Activated CD8-positive, alpha-beta memory T cell treated with anti-CD3 and anti-CD28 coated beads, Interleukin-2, amount 50 U/mL, for 24 hours (primary cell): ENCODE measurements at regions not wholly inside any gene's neighbourhood (a gene's known extent, or its start where the extent isn't known, plus 50 kb on each side); places are given as distances from the start of the nearest gene placed in this dataset.

Experiments used
- DNase-seq: peaks from one replicate; pipeline ENCODE4 v3.0.0-alpha.2; 2020; ENCODE audit errors: extremely low read depth

DNA sequence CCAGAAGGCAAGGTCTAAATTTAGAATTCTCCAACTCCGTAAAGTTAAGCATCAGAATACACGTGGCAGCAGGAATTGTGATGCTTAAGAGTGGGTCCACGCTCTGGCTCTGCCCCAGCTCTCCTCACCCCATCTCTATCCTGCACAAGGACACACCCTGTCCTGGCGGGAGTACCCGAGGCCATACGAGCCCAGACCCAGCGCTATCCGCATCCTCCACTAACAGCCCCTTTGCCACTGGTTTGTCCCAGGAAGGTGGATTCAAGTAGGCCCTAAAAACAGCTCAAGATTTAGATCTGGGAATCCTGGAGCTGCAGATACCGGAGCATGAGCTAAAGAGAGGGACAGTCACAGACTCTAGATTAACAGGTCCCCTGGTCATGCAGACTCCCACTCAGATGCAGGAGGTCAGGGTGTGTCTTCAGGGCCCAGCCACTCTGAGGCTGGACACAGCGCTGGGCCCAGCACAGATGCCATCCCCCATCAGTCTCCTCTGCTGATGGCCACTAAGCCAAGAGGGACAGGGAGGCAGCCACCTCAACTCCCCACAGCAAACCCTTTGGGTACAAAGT is 393.3 kb downstream of the NPHP4 start:
- DNase-seq, result no peak

DNA sequence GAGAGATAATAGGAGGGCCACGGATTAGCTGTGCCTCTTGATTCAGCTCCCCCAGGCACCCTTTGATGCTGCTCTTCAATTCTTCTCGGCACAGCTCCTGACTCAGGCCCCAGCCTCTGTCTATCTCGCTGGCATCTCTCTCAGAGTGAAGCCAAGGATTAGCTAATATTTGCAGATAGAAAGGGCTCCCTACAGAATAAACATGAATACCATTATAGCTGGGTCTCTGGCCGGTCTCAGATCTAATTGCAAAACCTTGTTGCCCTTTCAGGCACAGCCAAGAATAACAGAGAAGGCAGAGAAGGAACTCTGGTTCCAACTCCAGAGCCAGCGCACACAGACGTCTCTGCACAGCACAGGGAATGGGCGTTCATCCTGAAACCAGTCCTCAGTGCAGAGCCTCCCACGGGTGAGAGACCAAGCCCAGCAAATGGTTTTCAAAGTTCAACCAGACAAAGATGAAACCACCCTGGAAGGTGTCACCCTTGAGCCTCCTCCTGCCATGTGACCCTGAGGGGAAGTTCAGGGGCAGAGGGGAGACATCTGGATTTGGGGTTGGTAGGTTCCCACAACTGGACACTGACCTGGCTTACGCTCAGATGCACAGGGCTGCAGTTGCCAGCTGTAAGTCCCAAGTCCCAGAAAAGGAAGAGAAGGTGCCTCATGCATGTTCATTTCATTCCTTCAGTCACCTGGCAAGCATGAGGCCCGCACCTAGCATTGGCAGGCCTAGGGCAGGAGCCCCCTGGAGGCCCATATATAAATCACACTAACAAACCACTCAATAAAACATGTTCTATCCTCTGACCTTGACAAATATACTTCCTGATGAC is 394.0 kb downstream of the NPHP4 start:
- no peak for DNase-seq

DNA sequence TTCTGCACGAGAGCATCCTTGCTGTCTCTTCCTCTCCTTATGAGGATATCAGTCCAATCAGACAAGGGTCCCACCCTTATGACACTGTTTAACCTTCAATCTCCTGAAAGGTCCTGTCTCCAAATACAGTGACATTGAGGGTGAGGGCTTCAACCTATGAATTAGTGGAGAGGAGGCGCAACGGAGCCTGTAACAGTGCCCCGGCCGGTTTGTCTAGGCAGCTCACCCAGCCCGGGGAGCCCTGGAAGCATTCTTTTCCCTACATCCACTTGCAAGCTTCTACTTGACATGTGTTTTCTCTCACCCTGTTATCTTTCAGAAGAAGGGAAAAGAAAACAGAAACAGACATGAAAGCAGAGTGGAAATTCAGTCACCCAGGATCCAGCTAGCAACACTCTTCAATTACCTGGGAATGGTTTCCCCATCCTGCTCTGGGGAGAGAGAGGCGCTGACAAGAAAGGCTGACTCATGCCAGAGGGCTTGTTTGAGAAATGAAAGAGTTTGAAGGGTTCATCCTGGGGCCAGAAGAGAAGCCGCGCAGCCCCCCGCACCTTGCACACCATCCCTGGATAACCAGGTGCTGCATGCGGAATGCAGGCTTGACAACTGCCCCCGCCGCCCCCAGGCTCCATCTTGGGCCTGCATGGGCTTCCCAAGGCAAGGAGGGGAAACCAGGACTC is 394.9 kb downstream of the NPHP4 start:
- DNase-seq, result no peak

DNA sequence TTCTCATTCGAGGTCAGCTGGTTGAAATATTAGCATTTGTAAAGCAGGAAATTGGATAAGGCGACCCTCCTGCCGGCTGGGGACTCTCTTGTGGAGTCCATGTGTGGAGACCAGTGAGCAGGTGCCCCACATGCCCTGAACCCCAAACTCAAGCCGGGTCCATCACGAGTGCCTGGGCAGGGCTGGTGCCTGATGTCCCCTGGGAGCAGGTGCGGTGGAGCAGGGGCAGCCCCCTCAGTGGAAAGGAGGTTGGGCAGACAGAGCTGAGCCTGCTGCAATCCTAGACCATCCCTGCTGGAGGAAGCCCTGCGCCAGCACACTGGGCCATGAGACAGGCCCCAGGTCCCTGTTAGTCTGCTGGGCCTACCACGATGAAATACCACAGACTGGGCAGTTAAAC is 395.6 kb downstream of the NPHP4 start:
- DNase-seq, result no peak

DNA sequence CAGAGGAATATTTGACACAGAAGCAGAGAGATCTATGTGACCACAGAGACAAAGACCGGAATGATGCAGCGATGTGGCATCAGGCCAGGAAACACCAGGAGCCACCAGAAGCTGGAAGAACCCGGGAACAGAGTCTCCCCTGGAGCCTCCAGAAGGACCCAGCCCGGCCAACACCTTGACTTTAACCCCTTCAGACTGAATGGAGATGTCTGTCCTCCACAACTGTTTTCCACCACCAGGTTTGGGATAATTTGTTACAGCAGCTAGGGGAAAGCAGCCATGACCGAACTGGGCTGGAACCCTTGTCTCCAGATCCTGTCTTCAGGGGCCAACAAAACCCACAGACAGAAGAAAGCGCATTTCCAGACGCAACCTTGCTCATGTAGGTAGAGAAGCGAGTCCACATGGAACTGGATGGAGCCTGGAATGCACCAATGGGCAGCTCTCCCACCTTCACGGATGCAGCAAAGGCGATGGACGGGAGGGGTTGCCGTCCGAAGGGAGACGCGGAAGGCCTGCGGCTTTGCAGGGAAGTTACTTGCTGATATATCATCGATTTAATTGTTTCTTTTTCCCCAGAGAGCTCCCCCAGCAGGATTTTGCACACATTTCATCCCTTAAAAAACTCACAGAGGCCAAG is 396.6 kb downstream of the NPHP4 start:
- DNase-seq, result no peak

DNA sequence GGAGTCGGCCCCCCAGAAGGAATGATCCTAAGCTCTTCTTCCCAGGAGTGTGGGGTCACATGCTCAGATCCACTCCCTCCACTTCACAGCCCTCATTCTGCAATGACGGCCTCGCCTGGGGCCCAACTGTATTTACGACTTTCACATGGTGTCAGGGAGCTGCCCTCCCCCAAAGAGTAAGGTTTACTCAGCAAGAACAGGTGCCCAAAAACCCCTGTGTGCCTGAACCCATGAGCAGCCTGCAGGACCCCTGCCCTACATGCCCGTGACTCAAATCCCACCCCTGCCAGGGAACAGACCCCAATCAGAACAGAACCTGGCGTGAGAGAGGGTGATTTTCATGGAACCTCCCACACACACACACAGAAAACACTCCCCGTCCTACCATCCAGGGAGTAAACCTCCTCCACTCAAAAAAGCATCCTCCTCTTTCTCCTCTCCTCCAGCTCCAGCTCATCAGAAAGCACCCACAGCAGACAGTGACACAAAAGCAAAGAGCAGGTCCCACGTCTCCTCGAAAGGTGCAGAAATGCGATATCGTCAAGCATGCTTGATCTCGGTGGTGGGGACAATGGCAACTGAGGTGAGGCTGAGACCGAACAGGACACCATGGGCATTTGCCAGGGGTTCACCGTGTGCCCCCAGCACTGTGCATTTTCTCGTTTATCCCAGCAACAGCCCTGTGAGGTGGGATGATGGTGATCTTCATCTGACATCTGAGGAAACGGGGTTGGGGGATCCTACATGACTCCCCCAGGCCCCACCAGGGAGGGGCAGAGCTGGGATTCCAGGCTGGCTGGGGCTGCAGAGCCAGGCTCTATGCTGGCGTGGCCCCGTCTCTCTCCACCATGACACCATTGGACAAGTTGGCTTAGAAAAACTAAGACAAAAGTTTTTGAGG is 397.9 kb downstream of the NPHP4 start:
- DNase-seq, result no peak

DNA sequence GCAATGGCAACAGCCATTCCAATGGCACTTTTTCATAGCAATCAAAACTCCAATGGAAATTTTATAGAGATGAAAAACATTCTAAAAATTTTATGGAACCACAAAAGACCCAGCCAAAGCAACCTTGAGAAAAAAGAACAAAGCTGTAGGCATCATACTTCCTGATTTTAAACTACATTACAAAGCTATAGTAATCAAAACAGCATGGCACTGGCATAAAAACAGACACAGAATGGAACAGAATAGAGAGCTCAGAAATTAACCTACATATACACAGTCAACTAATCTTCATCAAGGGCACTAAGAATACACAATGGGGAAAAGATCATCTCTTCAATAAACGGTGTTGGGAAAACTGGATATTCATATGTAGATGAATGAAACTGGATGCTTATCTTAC is 401.5 kb downstream of the NPHP4 start:
- DNase-seq, result no peak

DNA sequence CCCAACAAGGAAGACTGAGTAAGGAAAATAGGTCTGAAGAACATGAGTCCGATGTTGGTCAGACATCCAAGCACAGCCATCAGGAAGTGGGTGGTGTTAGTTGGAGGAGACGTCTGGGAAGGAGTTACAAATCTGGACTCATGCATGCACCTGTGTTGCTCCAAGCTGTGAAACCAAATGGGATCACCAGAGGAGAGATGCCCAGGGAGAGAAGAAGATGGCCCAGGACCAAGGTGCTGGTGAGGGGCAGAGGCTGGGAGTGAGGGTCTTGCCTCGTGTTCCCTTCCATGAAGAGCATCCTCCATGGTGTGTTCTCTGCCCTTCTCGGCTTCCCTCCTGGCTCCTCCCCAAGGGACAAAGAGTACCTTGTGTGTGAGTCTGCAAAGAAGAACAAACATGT is 405.6 kb downstream of the NPHP4 start:
- DNase-seq, result no peak

DNA sequence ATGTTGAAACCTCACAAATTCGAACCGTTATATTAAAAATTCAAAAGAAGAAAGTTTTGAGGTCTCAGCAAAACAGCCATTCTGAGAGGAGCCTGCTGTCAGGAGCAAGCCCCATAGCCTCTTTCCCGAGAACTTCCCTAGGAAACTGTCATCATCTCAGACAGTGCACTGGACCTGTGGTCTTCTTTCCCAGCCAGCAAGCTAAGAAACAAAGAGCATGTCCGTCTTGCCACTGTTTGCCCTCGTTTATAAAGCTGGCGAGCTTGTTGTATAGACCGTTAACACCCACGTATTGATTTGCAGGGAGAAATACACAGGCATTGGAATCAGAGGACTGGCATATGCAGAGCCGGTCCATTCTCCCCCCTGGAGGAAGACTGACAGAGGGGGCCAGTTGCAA is 407.0 kb downstream of the NPHP4 start:
- no peak for DNase-seq

DNA sequence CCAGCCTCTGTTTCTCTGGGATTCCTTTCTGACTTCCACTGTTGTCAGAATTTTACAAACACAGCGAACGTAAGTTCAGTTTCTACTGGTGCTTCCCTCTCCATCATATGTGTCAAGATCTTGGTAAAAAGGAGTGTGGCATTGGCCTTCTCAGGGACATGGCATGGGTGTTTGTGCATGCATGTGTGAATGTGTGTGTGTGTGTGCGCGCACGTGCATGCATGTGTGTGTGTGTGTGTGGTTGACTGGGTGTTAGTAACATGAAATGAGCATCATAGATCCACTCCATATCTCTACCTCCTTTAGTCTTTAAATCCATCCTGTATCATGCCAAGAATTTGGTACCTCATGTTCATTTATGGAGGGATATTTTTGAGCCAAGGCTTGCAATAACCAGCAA is 411.3 kb downstream of the NPHP4 start:
- DNase-seq, result no peak

DNA sequence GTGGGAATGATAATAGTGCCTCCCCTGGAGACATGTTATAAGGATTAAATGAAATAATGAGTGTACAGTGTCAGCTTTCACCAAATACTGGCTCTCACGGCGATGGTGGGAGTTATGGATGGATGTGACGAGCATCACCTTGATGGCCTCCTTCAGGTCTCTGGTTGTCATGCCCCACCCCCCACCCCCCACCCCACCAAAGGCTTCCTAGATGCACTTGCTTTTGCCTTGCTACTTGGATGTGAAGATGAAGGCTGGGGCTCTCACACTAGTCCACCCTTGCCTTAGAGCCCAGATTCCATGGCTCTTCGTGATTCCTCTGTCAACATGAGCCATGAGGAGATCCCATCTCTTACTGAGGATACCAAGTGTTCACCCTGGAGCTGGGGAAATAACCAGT is 412.3 kb downstream of the NPHP4 start:
- no peak for DNase-seq

DNA sequence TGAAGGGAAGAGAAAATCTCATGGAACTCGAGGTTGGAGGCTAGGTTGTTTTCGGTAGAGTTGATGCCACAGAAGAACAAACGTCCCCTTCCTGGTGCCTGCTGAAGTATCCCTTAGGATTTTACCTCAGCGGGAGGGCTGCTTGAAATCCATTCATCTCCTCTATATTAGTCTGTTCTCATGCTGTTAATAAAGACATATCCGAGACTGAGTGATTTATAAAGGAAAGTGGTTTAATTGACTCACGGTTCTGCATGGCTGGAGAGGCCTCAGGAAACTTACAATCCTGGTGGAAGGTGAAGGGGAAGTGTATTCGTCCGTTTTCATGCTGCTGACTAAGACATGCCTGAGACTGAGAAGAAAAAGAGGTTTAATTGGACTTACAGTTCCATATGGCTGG is 413.5 kb downstream of the NPHP4 start:
- DNase-seq, result no peak

DNA sequence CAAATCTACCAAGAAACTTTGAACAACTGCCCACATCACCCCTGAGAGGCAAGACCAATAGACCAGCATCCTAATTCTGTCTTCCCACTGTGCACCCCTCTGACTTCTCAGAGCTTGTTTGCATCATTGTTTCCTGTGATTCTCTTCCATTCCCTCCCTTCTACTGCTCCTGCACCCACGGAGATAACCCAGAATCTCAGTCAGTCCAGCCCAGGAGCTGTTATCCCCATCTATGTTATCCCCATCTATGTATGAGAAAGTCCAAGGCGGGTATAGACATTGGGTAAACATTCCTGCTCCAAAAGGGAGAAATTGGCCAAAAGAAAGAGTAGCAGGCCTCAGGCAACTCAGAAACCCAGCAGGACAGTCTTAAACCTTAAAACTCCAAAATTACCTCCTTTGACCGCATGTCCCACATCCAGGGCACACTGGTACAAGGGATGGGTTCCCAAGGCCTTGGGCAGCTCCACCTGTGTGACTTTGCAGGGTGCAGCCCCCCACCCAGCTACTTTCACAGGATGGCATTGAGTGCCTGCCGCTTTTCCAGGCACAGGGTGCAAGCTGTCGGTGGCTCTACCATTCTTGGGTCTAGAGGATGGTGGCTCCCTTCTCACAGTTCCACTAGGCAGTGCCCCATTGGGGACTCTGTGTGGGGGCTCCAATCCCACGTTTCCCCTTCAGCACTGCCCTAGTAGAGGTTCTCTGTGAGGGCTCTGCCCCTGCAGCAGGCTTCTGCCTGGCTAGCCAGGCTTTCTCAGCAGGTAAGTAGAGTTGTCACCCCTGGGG is 414.8 kb downstream of the NPHP4 start:
- no peak for DNase-seq

DNA sequence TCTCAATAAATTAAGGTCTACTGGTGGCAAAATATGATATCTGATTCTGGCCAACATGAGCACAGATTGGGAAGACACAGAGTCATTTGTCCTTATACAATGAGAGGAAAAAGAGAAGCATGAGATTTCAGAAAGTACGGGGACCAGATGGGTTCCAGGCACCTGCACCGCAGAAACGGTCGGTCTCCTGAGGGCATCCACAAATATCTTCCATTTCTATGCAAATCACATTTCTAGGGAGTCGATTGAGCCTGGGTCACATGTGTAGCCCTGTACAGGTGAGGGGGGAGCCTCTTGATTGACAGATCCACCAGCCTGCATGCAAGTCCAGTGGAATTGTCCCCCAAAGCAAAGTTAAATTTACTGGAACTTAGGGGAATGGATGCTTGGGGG is 415.6 kb downstream of the NPHP4 start:
- DNase-seq, result no peak

DNA sequence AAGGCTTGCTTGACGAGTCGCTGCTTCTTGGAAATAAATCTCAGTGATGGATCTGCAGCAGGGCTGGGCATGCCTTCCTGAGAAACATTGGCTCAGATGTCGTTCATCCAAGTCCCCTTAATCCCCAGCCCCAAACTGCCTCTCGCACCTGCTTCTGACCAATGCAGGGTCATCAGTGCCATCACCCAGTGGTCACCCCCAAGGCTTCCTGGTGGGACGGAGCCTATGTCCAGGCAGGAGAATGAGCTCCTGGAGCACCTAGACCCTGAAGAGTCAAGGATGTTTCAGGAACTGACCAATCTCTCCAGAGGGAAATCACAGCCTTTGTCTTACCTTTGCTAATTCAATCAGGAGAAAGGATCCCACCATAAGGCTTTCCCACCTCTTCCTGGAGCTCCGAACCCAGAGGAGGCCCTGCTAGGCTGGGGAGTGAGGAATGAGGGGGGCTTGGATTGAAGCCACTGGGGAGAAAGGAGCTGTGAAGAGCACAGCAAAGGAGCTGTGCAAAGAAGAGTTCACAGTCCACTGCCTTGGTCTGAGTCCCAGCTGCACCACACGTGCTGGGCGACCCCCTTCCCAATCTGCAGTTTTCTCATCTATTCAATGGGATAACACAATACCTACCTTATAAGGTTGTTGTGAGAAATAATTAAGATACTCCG is 416.1 kb downstream of the NPHP4 start:
- DNase-seq, result no peak

DNA sequence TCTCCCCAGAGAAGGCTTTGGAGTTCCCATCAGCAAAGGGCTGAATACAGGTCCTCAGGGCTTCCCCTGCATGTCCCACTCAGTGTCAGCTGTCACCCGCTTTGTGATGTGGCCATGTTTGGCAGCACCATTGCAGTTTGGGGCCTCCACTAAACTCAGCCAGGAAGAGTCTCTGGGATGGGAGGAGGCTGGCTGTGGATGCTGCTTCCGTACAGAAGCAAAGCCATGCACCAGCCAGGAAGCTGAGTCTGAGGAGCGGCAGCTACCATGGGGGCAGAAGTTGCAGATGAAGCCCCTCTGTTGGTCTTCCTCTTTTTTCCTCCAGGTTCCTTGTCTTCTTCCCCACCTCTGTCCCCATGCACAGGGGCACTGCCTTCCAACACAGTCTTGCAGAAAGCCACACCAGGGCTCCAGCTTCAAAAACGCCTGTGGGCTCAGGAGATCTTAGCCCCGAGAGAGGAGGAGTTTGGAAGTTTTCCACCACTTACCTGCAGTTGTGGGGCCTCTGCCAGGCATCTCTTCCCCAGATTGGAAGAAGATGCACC is 416.8 kb downstream of the NPHP4 start:
- DNase-seq, result no peak

DNA sequence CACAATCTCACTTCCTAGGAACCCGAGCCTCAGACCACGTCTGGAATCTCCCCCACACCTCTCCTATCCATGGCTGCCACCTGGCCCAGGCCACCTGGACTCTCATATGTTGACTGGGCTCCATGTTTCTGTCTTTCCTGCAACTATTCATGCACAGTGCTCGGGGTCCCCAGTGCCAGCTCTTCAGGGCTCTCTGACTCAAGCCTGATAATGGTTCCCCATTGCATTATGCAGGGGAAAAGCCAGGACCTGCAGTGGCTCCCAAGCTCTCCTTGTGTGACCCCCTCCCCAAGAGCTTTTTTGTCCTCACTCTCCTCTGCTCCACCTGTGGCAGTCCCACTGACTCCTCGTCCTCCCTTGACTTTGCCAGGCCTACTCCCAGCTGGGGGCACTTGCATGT is 417.6 kb downstream of the NPHP4 start:
- no peak for DNase-seq

DNA sequence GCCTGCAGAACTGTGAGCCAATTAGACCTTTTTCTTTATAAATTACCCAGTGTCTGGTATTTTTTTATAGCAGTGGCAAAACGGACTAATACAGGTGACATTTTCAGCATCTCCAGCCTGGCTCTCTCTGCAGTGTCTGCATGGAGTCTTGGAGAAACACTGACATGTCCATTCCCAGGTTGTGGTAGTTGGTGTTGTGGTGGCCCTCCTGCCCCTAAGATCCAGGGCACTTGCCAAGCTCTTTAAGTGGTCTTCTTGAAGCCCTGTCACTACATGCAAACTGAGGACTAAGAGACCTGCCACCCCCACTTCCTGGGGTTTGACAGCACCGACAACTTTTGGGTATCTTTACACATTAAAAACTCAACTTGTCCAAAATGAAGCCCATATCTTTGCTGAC is 419.4 kb downstream of the NPHP4 start:
- no peak for DNase-seq

DNA sequence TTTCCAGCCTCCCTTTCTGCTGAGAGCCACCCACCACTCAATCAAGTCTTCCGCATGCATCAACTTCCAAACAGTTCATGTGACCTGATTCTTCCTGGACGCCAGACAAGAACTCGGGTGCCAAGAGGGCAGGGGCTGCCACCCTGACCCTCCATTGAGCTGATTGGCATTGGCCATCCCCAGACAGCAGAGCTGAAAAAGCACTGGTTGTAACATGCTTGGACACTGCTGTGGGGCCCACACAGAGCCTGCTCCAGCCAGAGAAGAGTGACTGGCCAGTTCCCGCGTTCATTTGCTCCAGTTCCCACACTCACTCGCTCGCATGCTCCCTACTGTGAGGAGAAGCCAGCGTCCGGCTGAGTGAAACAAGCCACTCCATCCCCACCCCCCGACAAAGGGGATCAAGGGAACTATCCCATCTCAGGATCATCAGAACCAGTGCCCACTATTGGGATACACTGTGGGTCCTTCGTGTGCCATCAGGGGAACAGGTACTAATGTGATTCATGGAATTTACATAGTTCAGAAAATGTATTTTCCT is 420.3 kb downstream of the NPHP4 start:
- no peak for DNase-seq

DNA sequence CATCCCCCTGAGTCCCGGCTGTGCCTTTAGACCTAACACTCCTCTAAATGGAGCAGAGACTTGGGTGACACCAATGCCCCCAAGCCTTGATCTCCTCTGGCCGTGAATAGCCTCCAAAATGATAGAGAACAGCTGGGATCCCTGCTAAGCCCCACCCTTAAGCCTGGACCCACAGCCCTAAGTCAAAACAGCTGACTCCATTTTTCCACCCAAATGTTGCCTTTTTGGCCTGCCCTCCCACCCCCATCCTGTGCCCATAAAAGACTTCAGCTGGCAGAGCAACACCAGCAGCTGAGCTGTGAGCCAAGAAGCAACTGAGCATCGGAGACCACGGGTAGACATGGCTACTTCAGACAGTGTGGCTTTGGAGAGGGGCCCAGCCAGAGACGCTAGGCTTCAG is 420.8 kb downstream of the NPHP4 start:
- DNase-seq, result no peak
